K562 (cell line): ENCODE measurements at regions not wholly inside any gene's neighbourhood (a gene's known extent, or its start where the extent isn't known, plus 50 kb on each side); places are given as distances from the start of the nearest gene placed in this dataset.

ENCODE experiments used
- NR3C1 ChIP-seq: sonication (generic); formaldehyde crosslinking; IDR thresholded peaks from 2 replicates; pipeline ENCODE4 v1.8.1; 2022; ENCODE audit warnings: missing genetic modification reagents
- RFX5 ChIP-seq: IDR thresholded peaks from 2 replicates; pipeline ENCODE4 v1.6.1; 2011; ENCODE audit warnings: low read depth, mild to moderate bottlenecking, improper control_type of control experiment, low read length
- SLC30A9 ChIP-seq: fragments of 250-450 bp; sonication (Bioruptor Pico); IDR thresholded peaks from 2 replicates; pipeline ENCODE4 v1.8.0; 2022; ENCODE audit warnings: mild to moderate bottlenecking, moderate library complexity
- ZBTB11 ChIP-seq, 3 experiments: fragments of 200-800 bp in 1 of 3; fragments of 250-450 bp in 1 of 3; fragments of 450-650 bp in 1 of 3; sonication (Bioruptor Pico) in 1 of 3; sonication (Bioruptor generic) in 1 of 3; formaldehyde crosslinking in 1 of 3; IDR thresholded peaks; 2 replicates each; pipeline versions ENCODE4 v1.6.1 to v1.8.0; 2016 to 2022; ENCODE audit warnings: mild to moderate bottlenecking in 2 of 3, missing genetic modification characterization in 2 of 3, missing compliant biosample characterization in 1 of 3, moderate library complexity in 1 of 3
- ZC3H11A ChIP-seq: IDR thresholded peaks from 2 replicates; pipeline ENCODE4 v1.6.1; 2012; ENCODE audit warnings: low read depth, low read length, improper control_type of control experiment
- ZNF518B ChIP-seq: fragments of 250-450 bp; sonication (Bioruptor Pico); IDR thresholded peaks from 2 replicates; pipeline ENCODE4 v1.5.0; 2021; ENCODE audit warnings: mild to moderate bottlenecking, moderate library complexity
- TF ChIP-seq, protein P1 (sequence below): fragments of 250-450 bp; sonication (Bioruptor Pico); IDR thresholded peaks from 2 replicates; pipeline ENCODE4 v1.5.0; 2022; ENCODE audit warnings: mild to moderate bottlenecking

GRCh38 chr1:73576083-73576482 lies 621.9 kb downstream of the LRRIQ3 start (continued):
- no peak for TF ChIP-seq ZNF518B (CRISPR knock-in tag)
- TF ChIP-seq ZC3H11A: no peak
- TF ChIP-seq NR3C1 (CRISPR knock-in tag): no peak
- no peak for TF ChIP-seq RFX5
- TF ChIP-seq SLC30A9 (CRISPR knock-in tag): no peak
- TF ChIP-seq, protein P1, sequence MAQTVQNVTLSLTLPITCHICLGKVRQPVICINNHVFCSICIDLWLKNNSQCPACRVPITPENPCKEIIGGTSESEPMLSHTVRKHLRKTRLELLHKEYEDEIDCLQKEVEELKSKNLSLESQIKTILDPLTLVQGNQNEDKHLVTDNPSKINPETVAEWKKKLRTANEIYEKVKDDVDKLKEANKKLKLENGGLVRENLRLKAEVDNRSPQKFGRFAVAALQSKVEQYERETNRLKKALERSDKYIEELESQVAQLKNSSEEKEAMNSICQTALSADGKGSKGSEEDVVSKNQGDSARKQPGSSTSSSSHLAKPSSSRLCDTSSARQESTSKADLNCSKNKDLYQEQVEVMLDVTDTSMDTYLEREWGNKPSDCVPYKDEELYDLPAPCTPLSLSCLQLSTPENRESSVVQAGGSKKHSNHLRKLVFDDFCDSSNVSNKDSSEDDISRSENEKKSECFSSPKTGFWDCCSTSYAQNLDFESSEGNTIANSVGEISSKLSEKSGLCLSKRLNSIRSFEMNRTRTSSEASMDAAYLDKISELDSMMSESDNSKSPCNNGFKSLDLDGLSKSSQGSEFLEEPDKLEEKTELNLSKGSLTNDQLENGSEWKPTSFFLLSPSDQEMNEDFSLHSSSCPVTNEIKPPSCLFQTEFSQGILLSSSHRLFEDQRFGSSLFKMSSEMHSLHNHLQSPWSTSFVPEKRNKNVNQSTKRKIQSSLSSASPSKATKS (CRISPR knock-in tag): no peak
- no peak for TF ChIP-seq ZBTB11 (CRISPR knock-in tag; IDR thresholded peaks at IDR 0.05)
